Hematopoietic multipotent progenitor cell (in vitro differentiated cells): ENCODE measurements at regions not wholly inside any gene's neighbourhood (a gene's known extent, or its start where the extent isn't known, plus 50 kb on each side); places are given as distances from the start of the nearest gene placed in this dataset.

Experiments
- DNase-seq, 3 donors: peaks; one replicate each; pipeline ENCODE4 v3.0.0-alpha.2; 2011 to 2015; ENCODE audit warnings: low read depth in 2 of 3, low spot score in 2 of 3

GRCh38 chr12:38138225-38139221 lies 178.1 kb upstream of the ALG10B start:
- peak; percentile 30 to 65 (median 39) for DNase-seq

DNA sequence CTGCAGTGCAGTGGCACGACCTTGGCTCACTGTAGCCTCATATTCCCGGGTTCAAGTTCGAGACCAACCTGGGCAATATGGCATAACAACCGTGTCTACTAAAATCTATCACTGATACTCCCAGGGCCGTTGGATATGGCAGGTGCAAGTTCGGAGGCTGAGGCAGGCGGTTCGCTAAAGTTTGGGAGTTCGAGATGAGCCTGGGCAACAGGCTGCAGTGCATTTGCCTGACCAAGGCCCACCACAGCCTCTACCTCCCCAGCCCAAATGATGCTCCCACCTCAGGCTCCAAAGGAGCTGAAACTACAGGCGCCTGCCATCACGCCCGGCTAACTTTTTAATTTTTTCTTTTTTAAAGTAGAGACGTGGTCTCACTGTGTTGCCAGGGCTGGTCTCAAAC lies 177.1 kb upstream of the ALG10B start:
- DNase-seq = no peak

DNA sequence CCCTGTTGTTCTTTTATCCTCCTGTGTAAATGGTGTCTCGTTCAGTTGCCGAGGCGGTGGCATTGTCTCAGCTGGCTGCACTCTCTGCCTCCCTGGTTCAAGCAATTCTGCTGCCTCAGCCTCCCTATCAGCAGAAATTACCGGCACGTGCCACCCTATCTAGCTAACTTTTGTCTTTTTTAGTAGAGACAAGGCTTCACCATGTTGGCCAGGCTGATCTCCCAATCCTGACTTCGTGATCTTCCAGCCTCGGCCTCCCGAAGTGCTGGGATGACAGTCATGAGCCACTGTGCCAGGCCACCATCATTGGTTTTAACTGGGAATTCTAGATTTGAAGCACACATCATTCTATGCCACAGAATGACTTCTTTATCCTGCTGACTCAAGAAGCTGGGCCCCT lies 175.3 kb upstream of the ALG10B start:
- DNase-seq = no peak

DNA sequence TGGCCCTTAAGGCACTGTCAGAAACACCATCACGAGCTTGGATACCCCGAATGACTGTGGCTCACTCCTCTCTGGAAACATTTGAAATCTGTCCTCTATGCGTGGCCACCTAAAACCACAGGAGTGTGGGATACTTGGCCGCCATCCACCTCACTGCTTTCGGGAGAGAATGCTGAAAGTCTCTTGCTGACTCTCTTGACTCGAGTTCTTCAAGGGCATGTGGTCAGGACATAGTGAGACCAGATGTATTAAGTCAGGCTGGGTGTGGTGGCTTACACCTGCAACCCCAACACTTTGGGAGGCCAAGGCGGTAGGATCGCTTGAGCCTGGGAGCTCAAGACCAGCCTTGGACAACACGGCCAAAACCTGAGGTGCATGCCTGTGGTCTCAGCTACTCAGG lies 174.7 kb upstream of the ALG10B start:
- DNase-seq = no peak

GRCh38 chr12:38142974-38143373 lies 173.6 kb upstream of the ALG10B start:
- no peak for DNase-seq

DNA sequence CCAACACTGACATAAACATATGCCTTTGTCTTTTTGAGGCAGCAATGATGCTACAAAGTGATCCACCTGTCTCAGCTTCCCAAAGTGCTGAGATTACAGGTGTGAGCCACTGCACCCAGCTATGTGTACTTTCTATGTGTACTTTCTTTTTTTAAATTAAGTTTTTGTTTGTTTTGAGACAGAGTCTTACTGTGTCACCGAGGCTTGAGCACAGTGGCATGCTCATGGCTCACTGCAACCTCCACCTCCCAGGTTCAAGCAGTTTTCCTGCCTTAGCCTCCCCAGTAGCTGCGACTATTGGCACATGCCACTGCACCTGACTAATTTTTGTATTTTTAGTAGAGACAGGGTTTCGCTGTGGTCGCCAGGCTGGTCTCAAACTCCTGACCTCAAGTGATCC lies 172.5 kb upstream of the ALG10B start:
- no peak for DNase-seq

DNA sequence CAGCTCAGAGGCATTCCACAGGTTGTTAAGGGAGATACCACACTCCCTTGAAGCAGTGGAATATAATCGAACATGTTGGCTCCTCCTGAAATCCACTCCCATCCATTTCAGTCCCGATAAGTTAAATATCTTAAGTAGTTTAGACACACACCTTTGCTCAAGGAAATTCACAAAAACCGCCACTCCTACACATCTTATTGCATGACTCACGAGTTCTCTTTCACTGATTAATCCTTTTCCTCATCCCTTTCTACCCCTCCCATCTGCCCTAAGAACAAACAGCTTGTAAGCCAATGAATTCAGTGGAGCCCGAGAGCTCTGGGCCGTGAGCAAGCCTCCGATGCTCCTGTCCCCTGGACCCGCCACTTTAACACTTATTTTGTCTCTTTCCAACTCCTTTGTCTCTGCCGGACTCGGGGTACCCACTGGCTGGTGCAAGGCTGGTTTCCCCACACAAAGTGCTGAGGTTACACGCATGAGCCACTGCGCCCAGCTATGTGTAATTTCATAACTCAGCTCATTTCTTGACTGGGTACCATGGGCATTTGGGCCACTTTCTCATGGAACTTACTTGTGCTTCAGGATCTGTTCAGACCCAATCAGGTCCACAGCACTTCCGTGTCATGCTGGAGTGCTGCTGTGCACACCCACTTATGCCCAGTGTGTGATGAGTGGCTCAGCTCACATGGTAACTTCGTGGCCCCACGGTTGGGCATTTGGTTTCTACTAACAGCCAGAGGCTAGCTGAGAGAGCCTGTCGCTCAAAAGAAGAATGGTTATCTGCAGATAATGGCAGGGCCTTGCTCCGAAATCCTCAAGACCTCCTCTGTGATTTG lies 171.8 kb upstream of the ALG10B start:
- DNase-seq = no peak

DNA sequence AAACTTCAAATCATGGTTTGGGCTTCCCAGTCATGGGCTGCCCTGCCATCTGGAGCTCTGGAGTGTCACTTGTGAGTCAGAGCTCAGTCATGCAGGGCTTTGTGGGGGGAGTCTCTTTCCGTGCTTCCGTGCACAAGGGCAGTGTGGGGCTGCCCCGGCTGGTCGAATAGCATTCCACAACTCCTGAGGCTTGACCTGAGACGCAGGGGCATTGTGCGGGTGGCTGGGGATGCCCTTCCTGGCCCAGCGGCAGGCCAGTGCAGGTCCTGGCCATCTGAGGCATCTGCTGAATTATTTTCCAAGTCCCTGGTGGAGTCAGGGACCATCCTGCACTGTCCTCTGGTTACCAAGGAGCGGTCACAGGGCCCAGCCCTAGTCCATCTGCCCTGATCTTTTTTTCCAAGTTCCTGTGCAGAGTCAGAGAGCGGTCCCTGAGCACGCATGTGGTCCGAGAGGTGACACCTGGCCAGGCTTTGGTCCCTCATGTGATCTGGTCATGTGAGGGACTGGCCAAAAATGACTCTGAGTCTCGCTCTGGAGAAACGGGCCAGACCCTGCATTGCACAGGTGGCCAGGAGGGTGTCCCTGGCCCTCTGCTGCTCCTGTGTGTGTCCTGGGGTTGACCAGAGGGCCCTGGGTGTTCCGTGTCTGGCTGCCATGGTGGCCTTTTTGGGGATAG lies 167.0 kb upstream of the ALG10B start:
- DNase-seq = no peak

GRCh38 chr12:38151991-38152700 lies 164.4 kb upstream of the ALG10B start:
- DNase-seq = no peak

DNA sequence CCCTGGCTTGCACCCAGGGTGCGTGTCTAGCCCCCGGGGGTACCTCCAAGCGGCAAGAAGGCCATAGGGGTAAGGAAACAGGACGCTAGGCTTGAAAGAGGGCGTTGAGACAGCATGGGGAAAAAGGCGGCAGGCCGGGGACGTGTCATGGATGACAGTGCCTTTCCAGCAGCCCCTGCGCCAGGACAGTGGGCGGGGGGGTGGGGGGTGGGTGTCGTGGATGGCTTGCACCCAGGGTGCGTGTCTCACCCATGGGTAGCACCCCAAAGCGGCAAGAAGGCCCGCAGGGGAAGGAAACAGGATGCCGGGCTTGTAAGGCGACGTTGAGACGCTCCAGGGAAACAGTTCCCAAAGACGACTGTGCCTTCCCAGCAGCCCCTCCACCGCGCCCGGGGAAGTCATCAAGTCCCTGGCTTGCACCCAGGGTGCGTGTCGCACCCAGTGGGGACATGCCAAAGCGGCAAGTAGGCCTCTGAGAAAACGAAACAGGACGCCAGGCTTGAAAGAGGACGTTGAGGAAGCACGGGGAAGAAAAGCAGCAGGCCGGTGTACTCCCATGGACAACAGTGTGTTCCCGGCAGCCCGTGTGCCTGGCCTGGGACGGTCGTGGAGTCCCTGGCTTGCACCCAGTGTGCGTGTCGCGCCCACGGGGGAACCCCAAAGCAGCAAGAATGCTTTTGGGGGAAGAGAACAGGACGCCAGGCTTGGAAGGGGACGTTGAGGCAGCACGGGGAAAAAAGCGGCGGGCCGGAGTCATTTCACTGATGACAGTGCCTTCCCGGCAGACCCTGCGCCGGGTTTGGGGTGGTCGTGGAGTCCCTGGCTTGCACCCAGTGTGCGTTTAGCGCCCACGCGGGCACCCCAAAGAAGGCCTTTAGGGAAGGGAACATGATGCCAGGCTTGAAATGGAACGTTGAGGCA lies 163.5 kb upstream of the ALG10B start:
- no peak for DNase-seq

DNA sequence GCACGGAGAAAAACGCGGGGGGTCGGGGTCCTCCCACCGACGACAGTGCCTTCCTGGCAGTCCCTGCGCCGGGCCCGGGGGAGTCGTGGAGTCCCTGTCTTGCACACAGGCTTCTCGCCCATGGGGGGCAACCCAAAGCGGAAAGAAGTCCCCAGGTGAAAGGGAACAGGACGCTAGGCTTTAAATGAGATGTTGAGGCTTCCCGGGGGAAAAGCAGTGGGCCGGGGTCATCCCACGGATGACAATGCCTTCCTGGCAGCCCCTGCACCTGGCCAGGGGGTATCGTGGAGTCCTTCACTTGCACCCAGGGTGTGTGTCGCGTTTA lies 162.9 kb upstream of the ALG10B start:
- no peak for DNase-seq

DNA sequence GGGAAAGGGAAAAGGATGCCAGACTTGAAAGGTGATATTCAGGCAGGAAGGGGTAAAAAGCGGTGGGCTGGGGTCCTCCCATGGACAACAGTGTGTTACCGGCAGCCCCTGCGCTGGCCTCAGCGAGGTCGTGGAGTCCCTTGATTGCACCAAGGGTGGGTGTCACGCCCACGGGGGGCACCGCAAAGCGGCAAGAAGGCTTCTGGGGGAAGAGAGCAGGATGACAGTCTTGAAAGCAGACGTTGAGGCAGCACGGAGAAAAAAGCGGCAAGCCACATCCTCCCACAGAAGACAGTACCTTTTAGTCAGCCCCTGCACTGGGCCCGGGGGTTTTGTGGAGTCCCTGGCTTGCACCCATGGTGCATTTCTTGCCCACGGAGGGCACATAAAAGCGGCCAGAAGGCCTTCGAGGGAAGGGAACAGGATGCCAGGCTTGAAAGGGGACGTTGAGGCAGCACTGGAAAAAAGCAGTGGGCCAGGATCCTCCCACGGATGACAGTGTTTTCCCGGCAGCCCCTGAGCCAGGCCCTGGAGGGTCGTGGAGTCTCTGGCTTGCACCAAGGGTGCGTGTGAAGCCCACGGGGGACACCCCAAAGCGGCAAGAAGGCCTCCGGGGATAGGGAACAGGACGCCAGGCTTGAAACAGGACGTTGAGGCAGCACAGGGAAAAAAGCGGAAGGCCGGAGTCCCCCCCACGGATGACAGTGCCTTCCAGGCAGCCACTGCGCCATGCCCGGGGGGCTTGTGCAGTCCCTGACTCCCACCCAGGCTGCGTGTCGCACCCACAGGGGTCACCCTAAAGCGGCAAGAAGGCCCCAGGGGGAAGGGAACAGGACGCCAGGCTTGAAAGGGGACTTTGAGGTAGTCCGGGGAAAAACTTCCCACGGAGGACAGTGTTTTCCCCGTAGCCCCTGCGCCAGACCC lies 162.2 kb upstream of the ALG10B start:
- DNase-seq = no peak

GRCh38 chr12:38155020-38155395 lies 161.6 kb upstream of the ALG10B start:
- no peak for DNase-seq

DNA sequence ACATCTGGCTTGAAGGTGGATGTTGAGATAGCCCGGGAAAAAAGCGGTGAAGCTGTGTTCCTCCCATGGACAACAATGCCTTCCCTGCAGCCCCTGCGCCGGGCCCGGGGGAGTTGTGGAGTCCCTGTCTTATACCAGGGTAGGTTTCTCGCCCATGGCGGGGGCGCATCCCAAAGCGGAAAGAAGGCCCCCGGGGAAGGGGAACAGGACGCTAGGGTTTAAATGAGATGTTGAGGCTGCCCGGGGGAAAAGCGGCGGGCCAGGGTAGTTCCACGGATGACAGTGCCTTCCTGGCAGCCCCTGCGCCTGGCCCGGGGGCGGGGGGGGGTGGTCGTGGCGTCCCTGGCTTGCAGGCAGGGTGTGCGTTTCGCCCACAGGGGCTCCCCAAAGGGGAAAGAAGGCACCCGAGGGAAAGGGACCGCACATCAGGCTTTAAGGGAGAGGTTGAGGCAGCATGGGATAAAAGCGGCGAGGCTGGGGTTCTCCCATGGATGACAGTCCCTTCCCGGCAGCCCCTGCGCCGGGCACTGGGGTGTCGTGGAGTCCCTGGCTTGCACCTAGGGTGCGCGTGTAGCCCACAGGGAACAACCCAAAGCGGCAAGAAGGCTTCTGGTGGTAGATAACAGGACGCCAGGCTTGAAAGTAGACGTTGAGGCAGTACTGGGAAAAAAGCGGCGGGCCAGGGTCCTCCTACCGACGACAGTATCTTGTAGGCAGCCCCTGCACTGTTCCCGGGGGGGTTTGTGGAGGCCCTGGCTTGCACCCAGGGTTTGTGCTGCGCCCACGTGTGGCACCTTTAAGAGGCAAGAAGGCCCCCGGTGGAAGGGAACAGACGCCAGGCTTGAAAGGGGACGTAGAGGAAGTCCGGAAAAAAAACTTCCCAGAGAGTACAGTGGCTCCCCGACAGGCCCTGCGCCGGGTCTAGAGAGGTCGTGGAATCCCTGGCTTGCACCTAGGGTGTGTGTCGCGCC lies 160.8 kb upstream of the ALG10B start:
- no peak for DNase-seq

- no peak for DNase-seq
Observed at GRCh38 chr12:38156497-38157245, 159.9 kb upstream of the ALG10B start.

- DNase-seq = no peak
Observed at GRCh38 chr12:38157274-38157932, 159.2 kb upstream of the ALG10B start.
